GM12874 (cell line): ENCODE measurements at regions not wholly inside any gene's neighbourhood (a gene's known extent, or its start where the extent isn't known, plus 50 kb on each side); places are given as distances from the start of the nearest gene placed in this dataset.

Source experiments
- CTCF ChIP-seq: IDR thresholded peaks from 2 replicates; pipeline ENCODE4 v1.5.1; 2011; ENCODE audit warnings: low read depth, mild to moderate bottlenecking, control low read depth, low read length, moderate library complexity; ENCODE audit not compliant: insufficient read depth

GRCh38 chr5:169423580-169424278, 122.8 kb upstream of the SLIT3 start:
- TF ChIP-seq CTCF = no peak

- no peak for TF ChIP-seq CTCF
These were observed 121.1 kb upstream of the SLIT3 start for GRCh38 chr5:169422087-169422486.

- no peak for TF ChIP-seq CTCF
These were observed 120.7 kb upstream of the SLIT3 start for GRCh38 chr5:169421677-169422076.

GRCh38 chr5:169417676-169418075, 116.7 kb upstream of the SLIT3 start:
- no peak for TF ChIP-seq CTCF

GRCh38 chr5:169416583-169417196, 115.8 kb upstream of the SLIT3 start:
- TF ChIP-seq CTCF = no peak

- TF ChIP-seq CTCF = no peak
These were observed 115.0 kb upstream of the SLIT3 start for GRCh38 chr5:169415948-169416347.

- TF ChIP-seq CTCF = no peak
These were observed 114.4 kb upstream of the SLIT3 start for GRCh38 chr5:169415371-169415770.
